A549 (cell line): ENCODE measurements at regions not wholly inside any gene's neighbourhood (a gene's known extent, or its start where the extent isn't known, plus 50 kb on each side); places are given as distances from the start of the nearest gene placed in this dataset.

Experiments used
- CTCF ChIP-seq: fragments of >200 bp; sonication (Bioruptor Twin); formaldehyde crosslinking; IDR thresholded peaks from 3 replicates; pipeline ENCODE4 v1.5.1; 2016
- EP300 ChIP-seq, 2 experiments: fragments of >200 bp; sonication (Bioruptor Twin); formaldehyde crosslinking; IDR thresholded peaks; 2 replicates in 1 of 2; 3 replicates in 1 of 2; pipeline ENCODE4 v1.6.1; 2016 to 2017
- GATA3 ChIP-seq: IDR thresholded peaks from 2 replicates; pipeline ENCODE4 v1.6.1; 2012; ENCODE audit warnings: borderline replicate concordance
- JUNB ChIP-seq: fragments of >200 bp; sonication (Bioruptor Twin); formaldehyde crosslinking; IDR thresholded peaks from 2 replicates; pipeline ENCODE4 v1.6.1; 2016
- MYC ChIP-seq: IDR thresholded peaks from 2 replicates; pipeline ENCODE4 v1.6.1; 2012; ENCODE audit warnings: mild to moderate bottlenecking, inconsistent platforms, low read length, improper control_type of control experiment, borderline replicate concordance
- POLR2A ChIP-seq: IDR thresholded peaks from 2 replicates; pipeline ENCODE4 v1.6.1; 2012; ENCODE audit warnings: mild to moderate bottlenecking, low read length

GRCh38 chr5:19048726-19049125 is 939.3 kb downstream of the CDH18 start:
- TF ChIP-seq MYC (no peak), JUNB (no peak), GATA3 (no peak), EP300 (IDR thresholded peaks at IDR 0.05) (no peak), CTCF (no peak), POLR2A (no peak)
